Duodenal mucosa (tissue), 2 donors: ENCODE measurements at regions not wholly inside any gene's neighbourhood (a gene's known extent, or its start where the extent isn't known, plus 50 kb on each side); places are given as distances from the start of the nearest gene placed in this dataset.

ENCODE experiments used
- H3K27ac ChIP-seq: one replicate; pipeline ENCODE4 v1.7.0; 2013; ENCODE audit warnings: low read depth, low read length
- H3K27me3 ChIP-seq, 2 donors: one replicate each; pipeline ENCODE4 v1.7.0; 2013; ENCODE audit warnings: low read length in 2 of 2, control low read depth in 1 of 2; ENCODE audit not compliant: insufficient read depth in 2 of 2, control insufficient read depth in 1 of 2
- H3K36me3 ChIP-seq, 2 donors: one replicate each; pipeline ENCODE4 v1.7.0; 2013; ENCODE audit warnings: low read length in 2 of 2, control low read depth in 1 of 2; ENCODE audit not compliant: insufficient read depth in 2 of 2, control insufficient read depth in 1 of 2
- H3K4me1 ChIP-seq, 2 donors: one replicate each; pipeline ENCODE4 v1.7.0; 2013; ENCODE audit warnings: low read length in 2 of 2, control low read depth in 1 of 2; ENCODE audit not compliant: insufficient read depth in 2 of 2, control insufficient read depth in 1 of 2
- H3K4me3 ChIP-seq, 2 donors: one replicate each; pipeline ENCODE4 v1.7.0; 2013; ENCODE audit warnings: low read length in 2 of 2, low read depth in 1 of 2
- H3K9ac ChIP-seq, 2 donors: one replicate each; pipeline ENCODE4 v1.7.0; 2013; ENCODE audit warnings: low read length in 2 of 2, low read depth in 1 of 2
- H3K9me3 ChIP-seq, 2 donors: one replicate each; pipeline ENCODE4 v1.7.0; 2013; ENCODE audit warnings: low read length in 2 of 2, control low read depth in 1 of 2; ENCODE audit not compliant: control insufficient read depth in 1 of 2

GRCh38 chr1:188364927-188365449, 1536.2 kb downstream of the PLA2G4A start:
- Histone ChIP-seq H3K36me3 (no peaks in the 10 kb centered on the region), H3K27me3 (no peaks in the 10 kb centered on the region), H3K4me3 (no peak overlapping the region), H3K9me3 (no peaks in the 10 kb centered on the region), H3K4me1 (no peaks in the 10 kb centered on the region), H3K9ac (no peak overlapping the region), H3K27ac (no peak overlapping the region)

GRCh38 chr1:188365874-188366273, 1537.1 kb downstream of the PLA2G4A start:
- Histone ChIP-seq H3K4me3 (no peak overlapping the region), H3K27me3 (no peaks in the 10 kb centered on the region), H3K36me3 (no peaks in the 10 kb centered on the region), H3K9me3 (no peaks in the 10 kb centered on the region), H3K9ac (no peak overlapping the region), H3K27ac (no peak overlapping the region), H3K4me1 (no peaks in the 10 kb centered on the region)

GRCh38 chr1:188367661-188368060, 1538.9 kb downstream of the PLA2G4A start:
- no peaks in the 10 kb centered on the region for H3K4me1 ChIP-seq
- H3K27ac ChIP-seq, result no peak overlapping the region
- H3K27me3 ChIP-seq, result no peaks in the 10 kb centered on the region
- no peaks in the 10 kb centered on the region for H3K36me3 ChIP-seq
- H3K9me3 ChIP-seq, result no peaks in the 10 kb centered on the region
- no peak overlapping the region for H3K9ac ChIP-seq
- H3K4me3 ChIP-seq, result no peak overlapping the region

GRCh38 chr1:188371295-188371806, 1542.6 kb downstream of the PLA2G4A start:
- Histone ChIP-seq H3K4me3 (no peak overlapping the region), H3K27me3 (no peaks in the 10 kb centered on the region), H3K27ac (no peak overlapping the region), H3K4me1 (no peaks in the 10 kb centered on the region), H3K36me3 (no peaks in the 10 kb centered on the region), H3K9ac (no peak overlapping the region), H3K9me3 (no peaks in the 10 kb centered on the region)

GRCh38 chr1:188372821-188373220, 1544.1 kb downstream of the PLA2G4A start:
- Histone ChIP-seq H3K27ac (no peak overlapping the region), H3K4me1 (no peaks in the 10 kb centered on the region), H3K4me3 (no peak overlapping the region), H3K27me3 (no peaks in the 10 kb centered on the region), H3K36me3 (no peaks in the 10 kb centered on the region), H3K9ac (no peak overlapping the region), H3K9me3 (no peaks in the 10 kb centered on the region)

- no peak overlapping the region for H3K4me3 ChIP-seq
- H3K4me1 ChIP-seq, result no peaks in the 10 kb centered on the region
- no peaks in the 10 kb centered on the region for H3K27me3 ChIP-seq
- H3K36me3 ChIP-seq, result no peaks in the 10 kb centered on the region
- no peak overlapping the region for H3K27ac ChIP-seq
- no peak overlapping the region for H3K9ac ChIP-seq
- no peaks in the 10 kb centered on the region for H3K9me3 ChIP-seq
Measured at GRCh38 chr1:188382851-188383250, 1554.1 kb downstream of the PLA2G4A start.

- Histone ChIP-seq H3K4me1 (no peaks in the 10 kb centered on the region), H3K36me3 (no peaks in the 10 kb centered on the region), H3K27me3 (no peaks in the 10 kb centered on the region), H3K4me3 (no peak overlapping the region), H3K27ac (no peak overlapping the region), H3K9me3 (no peaks in the 10 kb centered on the region), H3K9ac (no peak overlapping the region)
Measured at GRCh38 chr1:188386161-188386560, 1557.4 kb downstream of the PLA2G4A start.

GRCh38 chr1:188386666-188387065, 1557.9 kb downstream of the PLA2G4A start:
- H3K27me3 ChIP-seq, result no peaks in the 10 kb centered on the region
- H3K4me1 ChIP-seq, result no peaks in the 10 kb centered on the region
- H3K27ac ChIP-seq, result no peak overlapping the region
- no peak overlapping the region for H3K9ac ChIP-seq
- H3K9me3 ChIP-seq, result no peaks in the 10 kb centered on the region
- H3K36me3 ChIP-seq, result no peaks in the 10 kb centered on the region
- H3K4me3 ChIP-seq, result no peak overlapping the region

- no peak overlapping the region for H3K27ac ChIP-seq
- no peak overlapping the region for H3K9ac ChIP-seq
- no peaks in the 10 kb centered on the region for H3K4me1 ChIP-seq
- peaks cover 0 to 8% of the 10 kb centered on the region in 2 donors for H3K9me3 ChIP-seq
- no peaks in the 10 kb centered on the region for H3K27me3 ChIP-seq
- H3K4me3 ChIP-seq, result no peak overlapping the region
- H3K36me3 ChIP-seq, result no peaks in the 10 kb centered on the region
Measured at GRCh38 chr1:188394677-188395076, 1565.9 kb downstream of the PLA2G4A start.

- H3K9me3 ChIP-seq, result peaks cover 0 to 11% of the 10 kb centered on the region in 2 donors
- H3K4me1 ChIP-seq, result no peaks in the 10 kb centered on the region
- no peak overlapping the region for H3K27ac ChIP-seq
- no peak overlapping the region for H3K9ac ChIP-seq
- no peaks in the 10 kb centered on the region for H3K36me3 ChIP-seq
- no peak overlapping the region for H3K4me3 ChIP-seq
- H3K27me3 ChIP-seq, result no peaks in the 10 kb centered on the region
Measured at GRCh38 chr1:188397521-188397920, 1568.8 kb downstream of the PLA2G4A start.

- Histone ChIP-seq H3K27ac (no peak overlapping the region), H3K9me3 (peaks cover 0 to 5% of the 10 kb centered on the region in 2 donors), H3K27me3 (no peaks in the 10 kb centered on the region), H3K4me1 (no peaks in the 10 kb centered on the region), H3K36me3 (no peaks in the 10 kb centered on the region), H3K4me3 (no peak overlapping the region), H3K9ac (no peak overlapping the region)
Measured at GRCh38 chr1:188402986-188403385, 1574.2 kb downstream of the PLA2G4A start.
